Left ventricle myocardium inferior (tissue), 1 donor: ENCODE measurements at regions not wholly inside any gene's neighbourhood (a gene's known extent, or its start where the extent isn't known, plus 50 kb on each side); places are given as distances from the start of the nearest gene placed in this dataset.
"Not testable (repeated sequence)": the region's sequence is repeated elsewhere in the genome, so short reads cannot be mapped to it uniquely, and the experiment has no call there.

ENCODE experiments used
- DNase-seq: peaks from one replicate; pipeline ENCODE4 v3.0.0-alpha.2; 2020
- H3K27ac ChIP-seq: fragments of 200-600 bp; replicated peaks from 2 replicates; pipeline ENCODE4 v1.8.0; 2021
- H3K27me3 ChIP-seq: fragments of 200-600 bp; 2 replicates; pipeline ENCODE4 v1.8.0; 2021; ENCODE audit warnings: low read depth
- H3K36me3 ChIP-seq: fragments of 200-600 bp; 2 replicates; pipeline ENCODE4 v1.8.0; 2021
- H3K4me1 ChIP-seq: fragments of 200-600 bp; 2 replicates; pipeline ENCODE4 v1.8.0; 2021
- H3K4me3 ChIP-seq: fragments of 200-600 bp; 2 replicates; pipeline ENCODE4 v1.8.0; 2021; ENCODE audit warnings: mild to moderate bottlenecking, moderate library complexity
- H3K9me3 ChIP-seq: fragments of 200-600 bp; replicated peaks from 2 replicates; pipeline ENCODE4 v1.8.0; 2021
- intact Hi-C: fragments of 100-400 bp; cut with micrococcal nuclease; formaldehyde crosslinking; loops from one replicate; pipeline ENCODE4 v1.11.0; 2022
- TF ChIP-seq, protein P1 (sequence below): fragments of 200-600 bp; IDR thresholded peaks from 2 replicates; pipeline ENCODE4 v1.8.0; 2021; ENCODE audit warnings: antibody characterized with exemption, mild to moderate bottlenecking, borderline replicate concordance
- donor health status: DM: no; HTN: yes; CAD: no; lungs with severe emphysema.

GRCh38 chr12:124086299-124086898 is 113.4 kb downstream of the ZNF664 start:
- intact Hi-C loops = no loop called here
- Histone ChIP-seq H3K9me3 (no peaks in the 10 kb centered on the region), H3K36me3 (no peaks in the 10 kb centered on the region), H3K27ac (no peak overlapping the region), H3K27me3 (no peaks in the 10 kb centered on the region), H3K4me1 (no peaks in the 10 kb centered on the region), H3K4me3 (no peak overlapping the region)
- TF ChIP-seq, protein P1, sequence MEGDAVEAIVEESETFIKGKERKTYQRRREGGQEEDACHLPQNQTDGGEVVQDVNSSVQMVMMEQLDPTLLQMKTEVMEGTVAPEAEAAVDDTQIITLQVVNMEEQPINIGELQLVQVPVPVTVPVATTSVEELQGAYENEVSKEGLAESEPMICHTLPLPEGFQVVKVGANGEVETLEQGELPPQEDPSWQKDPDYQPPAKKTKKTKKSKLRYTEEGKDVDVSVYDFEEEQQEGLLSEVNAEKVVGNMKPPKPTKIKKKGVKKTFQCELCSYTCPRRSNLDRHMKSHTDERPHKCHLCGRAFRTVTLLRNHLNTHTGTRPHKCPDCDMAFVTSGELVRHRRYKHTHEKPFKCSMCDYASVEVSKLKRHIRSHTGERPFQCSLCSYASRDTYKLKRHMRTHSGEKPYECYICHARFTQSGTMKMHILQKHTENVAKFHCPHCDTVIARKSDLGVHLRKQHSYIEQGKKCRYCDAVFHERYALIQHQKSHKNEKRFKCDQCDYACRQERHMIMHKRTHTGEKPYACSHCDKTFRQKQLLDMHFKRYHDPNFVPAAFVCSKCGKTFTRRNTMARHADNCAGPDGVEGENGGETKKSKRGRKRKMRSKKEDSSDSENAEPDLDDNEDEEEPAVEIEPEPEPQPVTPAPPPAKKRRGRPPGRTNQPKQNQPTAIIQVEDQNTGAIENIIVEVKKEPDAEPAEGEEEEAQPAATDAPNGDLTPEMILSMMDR = no peak
- no peak for DNase-seq

DNA sequence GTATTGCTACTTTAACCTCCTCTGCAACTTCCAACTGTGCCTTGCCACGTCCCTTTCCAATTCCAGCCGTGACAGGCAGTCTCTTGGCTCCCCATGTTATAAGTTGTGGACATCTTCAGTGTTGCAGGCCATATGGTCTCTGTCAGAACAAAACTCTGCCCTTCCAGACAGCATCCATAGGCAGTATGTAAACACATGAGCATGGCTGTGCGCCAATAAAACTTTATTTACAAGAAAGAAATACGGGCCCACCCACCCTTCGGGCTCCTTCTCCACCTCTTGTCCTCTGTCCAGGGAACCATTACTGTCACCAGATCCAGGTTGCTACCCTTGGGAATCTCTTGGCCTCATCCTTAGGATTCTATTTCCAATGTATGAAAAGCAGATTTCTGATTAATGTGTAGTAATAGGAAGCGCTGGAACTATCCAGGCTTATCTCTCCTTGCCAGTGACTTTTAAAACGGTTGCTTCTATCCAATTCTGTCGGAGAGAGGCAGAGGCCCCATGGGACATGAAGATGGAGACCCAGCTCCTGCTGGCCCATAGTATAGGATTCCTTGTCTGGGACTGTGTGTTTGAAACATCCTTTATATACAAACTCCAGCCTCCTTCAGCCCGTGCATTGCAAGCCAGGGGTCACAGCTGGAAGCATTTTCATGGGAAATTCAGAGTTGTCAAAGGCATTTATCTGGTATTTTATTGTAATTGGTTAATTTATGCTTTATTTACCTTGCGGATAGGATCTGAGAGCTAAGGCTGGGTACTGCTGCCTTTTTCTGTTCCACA is 114.4 kb downstream of the ZNF664 start:
- DNase-seq = no peak
- no peaks in the 10 kb centered on the region for H3K36me3 ChIP-seq
- no peaks in the 10 kb centered on the region for H3K4me1 ChIP-seq
- intact Hi-C loops = no loop called here
- TF ChIP-seq, protein P1 = no peak
- no peaks in the 10 kb centered on the region for H3K27me3 ChIP-seq
- H3K27ac ChIP-seq = no peak overlapping the region
- H3K9me3 ChIP-seq = no peaks in the 10 kb centered on the region
- no peak overlapping the region for H3K4me3 ChIP-seq

- Histone ChIP-seq H3K27me3 (no peaks in the 10 kb centered on the region), H3K36me3 (no peaks in the 10 kb centered on the region), H3K9me3 (no peaks in the 10 kb centered on the region), H3K4me3 (no peak overlapping the region), H3K4me1 (no peaks in the 10 kb centered on the region), H3K27ac (no peak overlapping the region)
- DNase-seq = no peak
- intact Hi-C loops = no loop called here
- TF ChIP-seq, protein P1 = no peak
Measured at GRCh38 chr12:124088217-124088907, 115.3 kb downstream of the ZNF664 start.

DNA sequence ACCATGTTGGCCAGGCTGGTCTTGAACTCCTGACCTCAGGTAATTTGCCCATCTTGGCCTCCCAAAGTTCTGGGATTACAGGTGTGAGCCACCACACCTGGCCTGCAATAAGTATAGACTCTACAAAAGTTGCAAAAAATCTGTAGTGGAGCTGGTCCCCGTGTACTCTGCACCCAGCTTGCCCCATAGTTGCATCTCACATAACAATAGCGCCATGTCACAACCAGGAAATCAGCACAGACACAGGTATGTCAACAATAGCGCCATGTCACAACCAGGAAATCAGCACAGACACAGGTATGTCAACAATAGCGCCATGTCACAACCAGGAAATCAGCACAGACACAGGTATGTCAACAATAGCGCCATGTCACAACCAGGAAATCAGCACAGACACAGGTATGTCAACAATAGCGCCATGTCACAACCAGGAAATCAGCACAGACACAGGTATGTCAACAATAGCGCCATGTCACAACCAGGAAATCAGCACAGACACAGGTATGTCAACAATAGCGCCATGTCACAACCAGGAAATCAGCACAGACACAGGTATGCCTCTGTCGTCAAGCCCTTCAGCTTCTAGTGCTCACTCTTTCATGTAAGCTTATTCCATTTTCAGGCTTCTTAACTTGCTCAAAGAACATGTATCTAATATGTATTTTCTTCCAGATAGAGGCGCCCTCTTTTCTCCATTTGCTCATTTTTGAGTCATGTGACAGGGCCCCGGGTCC is 116.3 kb downstream of the ZNF664 start:
- H3K27ac ChIP-seq, DNase-seq, H3K4me3 ChIP-seq, intact Hi-C loops, H3K9me3 ChIP-seq, H3K36me3 ChIP-seq, H3K27me3 ChIP-seq, H3K4me1 ChIP-seq: not testable (repeated sequence)

DNA sequence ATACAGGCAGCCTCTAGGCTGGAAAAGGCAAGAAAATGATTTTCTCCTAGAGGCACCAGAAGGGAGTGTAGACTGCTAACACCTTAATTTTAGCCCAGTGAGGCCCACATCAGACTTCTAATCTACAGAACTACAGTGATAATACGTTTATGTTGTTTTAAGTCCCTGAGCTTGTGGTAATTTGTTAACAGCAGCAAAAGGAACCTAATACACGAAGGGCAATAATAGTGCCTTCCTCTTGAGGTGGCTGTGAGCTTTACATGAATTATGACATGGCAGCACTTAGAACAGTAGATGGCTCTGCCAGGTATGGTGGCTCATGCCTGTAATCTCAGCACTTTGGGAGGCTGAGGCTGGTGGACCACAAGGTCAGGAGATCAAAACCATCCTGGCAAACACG is 118.8 kb downstream of the ZNF664 start:
- no peak overlapping the region for H3K4me3 ChIP-seq
- no peaks in the 10 kb centered on the region for H3K36me3 ChIP-seq
- peaks cover 6% of the 10 kb centered on the region for H3K4me1 ChIP-seq
- DNase-seq = no peak
- TF ChIP-seq, protein P1 = no peak
- H3K9me3 ChIP-seq = no peaks in the 10 kb centered on the region
- H3K27me3 ChIP-seq = peaks cover 8% of the 10 kb centered on the region
- H3K27ac ChIP-seq = no peak overlapping the region
- intact Hi-C loops = no loop called here

DNA sequence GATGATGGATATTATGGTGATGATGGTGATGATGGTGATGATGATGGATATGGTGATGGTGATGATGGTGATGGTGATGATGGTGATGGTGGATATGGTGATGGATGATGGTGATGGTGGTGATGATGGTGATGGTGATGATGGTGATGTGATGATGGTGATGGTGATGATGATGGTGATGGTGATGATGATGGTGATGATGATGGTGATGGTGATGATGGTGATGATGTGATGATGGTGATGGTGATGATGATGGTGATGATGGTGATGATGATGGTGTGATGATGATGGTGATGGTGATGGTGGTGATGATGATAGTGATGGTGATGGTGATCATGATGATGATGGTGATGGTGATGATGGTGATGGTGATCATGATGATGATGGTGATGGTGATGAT is 119.5 kb downstream of the ZNF664 start:
- H3K4me3 ChIP-seq, H3K4me1 ChIP-seq, H3K27me3 ChIP-seq, H3K9me3 ChIP-seq, H3K27ac ChIP-seq, DNase-seq, H3K36me3 ChIP-seq, intact Hi-C loops: not testable (repeated sequence)
